ENCODE measurements at regions not wholly inside any gene's neighbourhood (a gene's known extent, or its start where the extent isn't known, plus 50 kb on each side); places are given as distances from the start of the nearest gene placed in this dataset.
"Not testable (repeated sequence)": the region's sequence is repeated elsewhere in the genome, so short reads cannot be mapped to it uniquely, and the experiment has no call there.

DNA sequence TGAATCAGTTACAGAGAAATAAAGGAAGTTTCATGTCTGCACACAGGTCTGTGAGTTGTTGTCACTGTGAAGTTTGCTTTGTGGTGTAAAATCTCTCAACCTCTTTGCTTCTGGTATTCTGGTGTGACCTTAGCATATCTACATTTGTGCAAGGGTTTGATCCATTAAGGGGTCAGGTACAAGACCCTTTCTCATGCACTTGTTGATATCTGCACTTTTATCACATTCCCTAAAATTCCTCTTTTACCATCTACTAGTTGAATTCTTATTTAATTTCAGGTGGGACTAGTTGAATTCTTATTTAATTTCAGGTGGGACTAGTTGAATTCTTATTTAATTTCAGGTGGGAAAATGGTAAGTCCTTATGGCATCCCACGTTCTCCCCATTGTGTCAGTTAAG lies 306.7 kb upstream of the ZNF608 start:
- no peak for DNase-seq

GRCh38 chr5:125054146-125054545 lies 307.7 kb upstream of the ZNF608 start:
- DNase-seq, result no peak

- no peak for DNase-seq
Measured at GRCh38 chr5:125056671-125057485, 310.4 kb upstream of the ZNF608 start.

DNA sequence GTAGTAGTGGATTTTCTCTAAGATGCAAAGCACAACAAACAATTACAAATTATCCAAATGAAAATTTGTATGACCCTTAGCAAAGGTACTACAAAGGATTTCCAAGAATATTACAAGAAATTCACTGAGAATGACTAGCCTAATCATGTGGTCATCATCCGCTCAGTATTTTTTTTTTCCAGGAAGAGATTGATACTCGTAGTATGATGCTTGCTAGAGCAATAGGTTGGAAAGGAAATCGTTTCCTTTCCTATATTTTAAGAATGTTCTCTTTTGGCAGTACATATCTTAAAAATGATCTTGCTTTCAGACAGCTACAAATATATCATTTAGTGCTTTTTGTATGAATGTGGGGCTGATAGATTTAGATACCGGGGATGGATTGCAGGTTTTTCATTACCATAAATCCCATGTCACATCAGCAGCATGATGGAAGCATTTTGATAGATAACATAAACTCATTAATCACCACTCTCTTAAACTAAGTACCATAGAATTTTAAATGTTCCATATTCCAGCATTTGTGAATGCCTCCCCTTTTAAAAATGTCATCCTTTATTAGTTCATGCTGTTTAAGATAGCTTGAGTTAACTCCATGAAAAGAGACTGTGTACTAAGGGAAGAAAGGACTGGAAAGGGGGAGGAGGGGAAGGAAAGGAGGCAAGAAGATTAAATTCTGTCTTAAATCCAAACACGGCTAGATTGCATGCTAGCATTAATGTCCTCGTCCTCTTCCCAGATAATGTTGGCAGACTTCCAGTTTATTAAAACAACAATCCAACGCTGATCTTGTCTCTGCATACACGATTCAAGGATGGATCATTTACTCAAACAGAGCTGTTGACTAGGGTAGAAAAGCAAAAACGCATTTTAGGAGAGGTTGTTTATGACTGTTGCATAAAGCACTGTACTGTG lies 311.7 kb upstream of the ZNF608 start:
- peak; percentile 57 for DNase-seq

GRCh38 chr5:125059255-125060002 lies 313.0 kb upstream of the ZNF608 start:
- no peak for DNase-seq

- DNase-seq, result no peak
Measured at GRCh38 chr5:125061726-125062125, 315.3 kb upstream of the ZNF608 start.

GRCh38 chr5:125064621-125065438 lies 318.4 kb upstream of the ZNF608 start:
- peak; percentile 71 for DNase-seq

DNA sequence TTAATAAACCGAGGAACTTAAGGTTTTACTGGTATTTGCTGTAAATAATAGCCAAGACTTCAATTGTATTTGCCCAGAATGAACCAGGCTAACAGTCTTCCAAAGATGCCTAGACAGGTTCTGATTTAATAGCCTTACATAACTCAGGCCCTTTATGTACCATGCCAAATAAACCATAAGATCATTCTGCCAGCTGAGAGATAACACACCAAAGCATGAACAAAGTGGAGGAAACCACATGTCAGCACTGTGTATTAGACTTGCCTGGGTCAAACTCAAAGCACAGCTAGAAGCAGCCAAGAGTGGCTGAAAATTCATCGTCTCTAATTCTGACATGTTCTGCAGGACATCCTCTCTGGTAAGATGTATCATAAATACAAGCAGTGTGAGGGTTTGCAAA lies 319.3 kb upstream of the ZNF608 start:
- no peak for DNase-seq

GRCh38 chr5:125070961-125071360 lies 324.5 kb upstream of the ZNF608 start:
- DNase-seq, result no peak

DNA sequence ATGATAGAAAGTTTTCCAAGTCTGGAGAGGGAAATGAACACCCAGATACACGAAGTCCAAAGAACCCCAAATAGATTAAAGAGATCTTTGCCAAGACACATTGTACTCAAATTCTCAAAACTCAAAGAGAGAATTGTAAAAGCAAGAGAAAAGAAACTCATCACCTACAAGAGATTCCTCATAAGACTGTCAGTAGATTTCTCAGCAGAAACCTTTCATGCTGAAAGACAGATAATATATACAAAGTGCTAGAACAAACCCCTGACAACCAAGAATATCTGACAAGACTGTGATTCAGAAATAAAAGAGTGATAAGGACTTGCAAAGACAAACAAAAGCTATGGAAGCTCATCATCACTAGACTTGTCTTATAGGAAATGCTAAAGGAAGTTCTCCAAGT lies 326.7 kb upstream of the ZNF608 start:
- DNase-seq, result no peak

DNA sequence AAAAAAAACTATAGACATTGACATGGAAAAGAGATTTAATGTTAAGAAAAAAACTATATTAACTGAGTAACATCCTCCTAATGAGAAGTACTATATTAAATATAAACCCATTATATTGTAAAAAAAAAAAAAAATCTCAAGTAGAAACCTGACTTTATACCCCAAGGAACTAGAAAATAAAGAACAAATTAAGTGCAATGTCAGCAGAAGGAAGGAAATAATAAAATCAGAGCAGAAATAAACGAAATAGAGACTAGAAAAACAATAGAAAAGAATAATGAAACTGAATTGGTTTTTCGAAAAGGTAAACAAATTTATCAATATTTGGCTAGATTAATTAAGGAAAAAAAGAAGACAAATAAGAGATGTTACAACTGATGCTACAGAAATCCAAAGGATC lies 329.1 kb upstream of the ZNF608 start:
- DNase-seq, result no peak

DNA sequence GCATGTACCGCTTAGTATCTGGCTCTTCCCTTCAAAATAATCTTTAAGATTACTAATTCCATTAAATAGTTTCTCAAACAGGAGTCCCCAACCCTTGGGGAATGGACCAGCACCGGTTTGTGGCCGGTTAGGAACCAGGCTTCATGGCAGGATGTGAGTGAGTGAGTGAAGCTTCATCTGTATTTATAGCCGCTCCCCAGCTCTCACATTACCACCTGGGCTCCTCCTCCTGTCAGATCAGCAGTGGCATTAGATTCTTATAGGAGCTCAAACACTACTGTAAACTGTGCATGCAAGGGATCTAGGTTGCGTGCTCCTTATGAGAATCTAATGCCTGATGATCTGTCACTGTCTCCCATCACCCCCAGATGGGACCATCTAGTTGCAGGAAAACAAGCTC lies 332.6 kb upstream of the ZNF608 start:
- not testable (repeated sequence) for DNase-seq

DNA sequence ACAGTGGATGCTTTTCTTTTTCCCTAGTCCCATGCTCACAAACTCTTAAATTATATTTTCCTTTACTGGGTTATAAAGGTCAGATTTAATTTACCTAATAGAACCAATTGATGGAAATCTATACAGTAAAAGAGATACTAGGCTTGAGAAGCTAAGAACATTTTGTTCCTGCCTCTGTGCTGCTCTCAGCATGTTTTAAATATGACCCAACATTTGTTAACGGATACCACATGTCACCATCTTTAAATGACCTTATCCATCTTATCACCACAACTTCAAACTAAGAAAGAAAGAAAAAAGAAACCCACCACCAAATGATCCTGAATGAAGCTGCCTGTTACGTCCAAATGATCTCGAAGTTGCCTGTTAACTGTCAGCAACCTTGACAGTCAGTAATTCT lies 334.7 kb upstream of the ZNF608 start:
- no peak for DNase-seq

DNA sequence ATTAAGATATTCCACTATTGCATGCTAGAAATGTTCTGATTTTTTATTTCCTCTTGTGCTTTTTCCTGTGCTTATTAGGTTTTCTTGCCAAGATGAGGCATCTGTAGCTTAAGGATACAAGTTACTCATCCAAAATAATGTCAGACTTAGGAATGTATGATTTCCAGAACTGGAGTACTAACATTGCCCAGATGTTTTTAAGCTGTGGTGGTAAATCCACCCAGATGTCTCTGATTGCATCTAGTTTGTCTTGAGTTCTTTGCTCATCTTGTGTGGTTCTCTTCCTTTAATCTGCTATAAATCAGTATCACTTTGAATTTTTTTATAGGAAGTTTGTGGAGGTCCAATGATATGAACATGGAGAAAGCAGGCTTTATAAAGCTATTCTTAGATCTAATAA lies 337.5 kb upstream of the ZNF608 start:
- DNase-seq, result no peak

DNA sequence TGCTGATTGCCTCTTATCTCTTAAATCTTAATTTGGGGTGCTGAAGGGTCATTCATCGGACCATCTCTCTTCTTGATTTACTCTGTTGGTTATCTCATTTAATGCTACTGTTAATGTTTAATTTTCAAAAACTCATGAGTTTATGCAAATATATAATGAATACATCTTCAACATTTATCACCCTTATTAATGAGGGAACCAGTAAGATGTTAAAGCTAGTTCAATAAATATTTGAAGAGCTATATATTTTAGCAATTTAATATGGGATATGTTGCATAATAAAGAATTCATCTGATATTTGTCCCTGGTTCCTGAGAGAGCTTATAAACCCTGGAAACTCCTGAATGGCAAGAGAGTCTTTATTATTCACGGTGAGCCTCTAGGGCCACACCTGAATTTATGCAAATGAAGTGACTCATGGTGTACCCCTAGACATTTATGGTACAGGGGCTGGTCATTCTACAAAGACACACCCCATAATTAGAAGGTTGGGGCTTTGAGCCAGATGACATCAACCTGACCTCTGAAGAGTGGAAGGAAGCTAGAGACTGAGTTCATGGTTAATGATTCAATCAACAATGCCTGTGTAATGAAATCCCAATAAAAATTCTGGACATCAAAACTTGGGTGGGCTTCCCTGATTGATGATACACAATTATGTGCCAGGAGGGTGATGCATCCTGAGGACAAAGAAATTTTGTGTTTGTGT lies 339.5 kb upstream of the ZNF608 start:
- DNase-seq, result no peak

- no peak for DNase-seq
Measured at GRCh38 chr5:125088522-125089105, 342.2 kb upstream of the ZNF608 start.

DNA sequence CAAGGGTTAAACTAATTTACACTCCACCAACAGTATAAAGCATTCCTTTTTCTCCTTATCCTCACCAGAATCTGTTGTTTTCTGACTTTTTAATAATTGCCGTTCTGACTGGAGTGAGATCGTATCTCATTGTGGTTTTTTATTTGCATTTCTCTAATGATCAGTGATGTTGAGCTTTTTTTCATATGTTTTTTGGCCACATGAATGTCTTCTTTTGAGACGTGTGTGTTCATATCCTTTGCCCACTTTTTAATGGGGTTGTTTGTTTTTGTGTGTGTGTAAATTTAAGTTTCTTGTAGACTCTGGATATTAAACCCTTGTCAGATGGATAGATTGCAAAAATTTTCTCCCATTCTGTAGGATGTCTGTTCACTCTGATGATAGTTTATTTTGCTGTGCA lies 345.7 kb upstream of the ZNF608 start:
- DNase-seq, result not testable (repeated sequence)

- no peak for DNase-seq
Measured at GRCh38 chr5:125093776-125094175, 347.3 kb upstream of the ZNF608 start.

GRCh38 chr5:125100342-125100741 lies 353.9 kb upstream of the ZNF608 start:
- no peak for DNase-seq

DNA sequence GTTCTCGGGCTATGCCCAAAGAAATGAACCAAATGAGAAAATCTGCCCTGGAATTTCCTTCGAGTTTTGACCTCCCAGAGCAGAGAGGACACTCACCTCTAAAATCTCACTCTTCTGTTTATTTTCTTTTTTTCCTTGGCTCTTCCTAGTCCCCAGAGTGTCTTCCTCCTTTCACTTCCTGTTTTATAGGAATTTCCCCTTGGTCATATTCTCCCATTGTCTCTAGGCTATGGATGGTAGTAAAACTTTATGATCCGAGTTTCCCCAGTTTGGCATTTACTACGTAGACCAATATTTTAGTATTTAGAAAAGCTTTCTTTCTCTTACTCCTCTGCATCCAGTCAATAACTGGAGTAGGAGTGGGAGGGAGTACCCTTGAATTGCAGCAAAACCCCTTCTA lies 354.5 kb upstream of the ZNF608 start:
- no peak for DNase-seq

GRCh38 chr5:125103459-125103858 lies 357.0 kb upstream of the ZNF608 start:
- DNase-seq, result no peak
